Sciatic nerve (tissue), 2 donors: ENCODE measurements at regions not wholly inside any gene's neighbourhood (a gene's known extent, or its start where the extent isn't known, plus 50 kb on each side); places are given as distances from the start of the nearest gene placed in this dataset.
"Not testable (repeated sequence)": the region's sequence is repeated elsewhere in the genome, so short reads cannot be mapped to it uniquely, and the experiment has no call there.

Experiments
- ATAC-seq: fragments of 200-7000 bp; cut with Tn5 transposase; one replicate; pipeline ENCODE4 v1.9.1; 2020; ENCODE audit warnings: mild to moderate bottlenecking, moderate library complexity
- DNase-seq: peaks from one replicate; pipeline ENCODE4 v3.0.0-alpha.2; 2020; ENCODE audit warnings: low spot score
- intact Hi-C: fragments of 100-400 bp; cut with DNase I; formaldehyde crosslinking; loops from one replicate; pipeline ENCODE4 v1.14.2; 2022
- donor health status: DM: no; HTN: no; CAD: no.
- donor health status: DM: no; HTN: no; CAD: no.

GRCh38 chr6:133088931-133089695 lies 152.0 kb upstream of the EYA4 start:
- intact Hi-C loops, result no loop called here
- DNase-seq, result no peak
- no peak for ATAC-seq

GRCh38 chr6:133092199-133092598 lies 149.0 kb upstream of the EYA4 start:
- ATAC-seq (no peak), DNase-seq (no peak)
- intact Hi-C loops, result no loop called here

DNA sequence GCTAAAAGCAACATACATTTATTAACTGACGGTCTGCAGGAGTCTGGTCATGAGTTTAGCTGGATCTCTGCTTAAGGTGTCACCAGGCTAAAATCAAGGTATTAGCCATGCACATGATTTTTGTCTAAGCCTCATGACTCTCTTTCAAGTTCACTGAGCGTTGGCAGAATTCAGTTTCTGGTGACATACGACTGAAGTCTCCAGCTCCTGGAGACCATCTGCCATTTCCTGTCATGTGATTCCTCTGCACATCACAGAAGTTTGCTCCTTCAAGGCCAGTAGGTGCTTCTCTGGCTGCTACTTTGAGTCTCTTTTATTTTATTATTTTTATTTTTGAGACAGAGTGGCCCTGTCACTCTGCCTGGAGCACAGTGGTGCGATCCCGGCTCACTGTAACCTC lies 148.4 kb upstream of the EYA4 start:
- ATAC-seq (no peak), DNase-seq (no peak)
- intact Hi-C loops, result no loop called here

GRCh38 chr6:133093211-133093610 lies 147.9 kb upstream of the EYA4 start:
- ATAC-seq, DNase-seq, intact Hi-C loops: not testable (repeated sequence)

DNA sequence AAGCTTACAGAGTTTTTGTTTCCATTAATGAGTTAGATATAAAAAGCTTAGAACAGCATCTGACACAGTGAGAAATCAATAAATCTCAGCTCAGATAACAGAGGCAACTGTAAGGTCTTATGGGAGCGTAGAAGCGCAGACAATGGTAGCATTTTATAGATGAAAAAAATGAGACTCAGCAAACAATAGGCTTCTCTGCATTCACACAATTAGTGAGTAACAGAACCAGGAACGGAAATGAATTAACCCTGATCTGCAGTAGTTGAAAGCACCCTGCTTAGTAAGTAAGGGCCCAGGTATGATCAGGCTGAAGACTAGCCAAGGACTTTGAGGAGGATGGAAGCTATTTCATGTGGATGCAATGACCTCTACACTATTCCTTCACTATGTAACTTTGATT lies 147.2 kb upstream of the EYA4 start:
- intact Hi-C loops, result no loop called here
- ATAC-seq (no peak), DNase-seq (no peak)

DNA sequence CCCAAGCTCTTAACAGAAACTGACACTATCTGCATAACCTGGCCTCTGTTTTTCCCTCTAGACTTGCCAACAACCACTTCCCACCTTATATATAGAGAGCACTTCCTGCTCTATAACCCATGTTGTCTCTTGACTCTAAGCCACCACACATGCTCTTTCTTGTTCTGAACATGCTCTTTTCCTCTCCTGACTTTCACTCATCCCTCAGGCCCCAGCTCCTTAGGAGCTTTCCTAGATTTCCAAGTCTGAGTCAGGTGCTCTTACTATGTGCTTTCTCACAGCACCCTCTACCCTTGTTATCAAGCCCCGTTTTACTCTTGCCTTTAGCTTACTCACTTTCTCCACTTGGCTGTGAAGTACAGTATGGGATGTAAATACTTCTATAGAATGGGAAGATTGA lies 143.9 kb upstream of the EYA4 start:
- intact Hi-C loops, result no loop called here

DNA sequence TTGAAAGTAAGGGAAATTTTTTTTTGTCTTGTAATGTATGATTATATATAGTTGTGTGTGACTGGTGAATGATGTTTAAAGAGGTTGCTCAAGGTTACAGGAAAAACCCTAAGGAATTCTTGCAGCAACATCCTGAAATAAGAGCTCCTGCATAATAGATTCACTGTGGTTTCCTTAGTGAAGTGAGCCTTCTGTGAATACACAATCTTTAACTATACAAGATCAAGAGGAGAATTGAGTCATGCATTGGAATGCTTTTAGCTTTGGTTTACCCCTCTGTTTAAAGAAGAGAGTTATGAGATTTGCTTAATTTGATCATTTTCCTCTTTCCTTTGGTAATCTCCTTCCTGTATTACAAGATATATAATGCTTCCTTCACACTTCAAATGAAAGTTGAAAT lies 141.6 kb upstream of the EYA4 start:
- no peak for DNase-seq
- no peak for ATAC-seq
- intact Hi-C loops, result no loop called here

More for the DNA sequence above, 143.9 kb upstream of the EYA4 start:
- ATAC-seq (no peak), DNase-seq (no peak)

GRCh38 chr6:133100865-133101264 lies 140.3 kb upstream of the EYA4 start:
- intact Hi-C loops, result no loop called here
- DNase-seq (no peak), ATAC-seq (no peak)

DNA sequence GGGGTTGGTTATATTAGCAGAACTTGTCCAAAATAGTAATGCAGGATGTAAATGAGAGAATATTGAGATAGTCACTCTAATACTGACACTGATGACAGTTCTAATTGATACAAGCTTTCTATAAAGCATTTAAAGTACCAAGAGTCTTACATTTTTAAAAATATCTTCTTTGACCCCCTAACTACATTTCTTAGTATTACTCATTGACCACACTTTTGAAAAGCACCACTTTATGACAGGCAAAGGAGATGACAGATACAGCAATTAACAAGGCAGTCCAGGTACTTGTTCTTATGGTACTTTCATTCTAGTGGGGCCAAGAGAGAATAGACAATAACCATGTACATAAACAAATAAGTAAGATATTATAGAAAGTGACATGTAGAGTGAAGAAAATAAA lies 139.4 kb upstream of the EYA4 start:
- DNase-seq, result no peak
- ATAC-seq, result no peak
- intact Hi-C loops, result no loop called here

GRCh38 chr6:133106934-133107333 lies 134.2 kb upstream of the EYA4 start:
- ATAC-seq (no peak), DNase-seq (no peak)
- intact Hi-C loops, result no loop called here

DNA sequence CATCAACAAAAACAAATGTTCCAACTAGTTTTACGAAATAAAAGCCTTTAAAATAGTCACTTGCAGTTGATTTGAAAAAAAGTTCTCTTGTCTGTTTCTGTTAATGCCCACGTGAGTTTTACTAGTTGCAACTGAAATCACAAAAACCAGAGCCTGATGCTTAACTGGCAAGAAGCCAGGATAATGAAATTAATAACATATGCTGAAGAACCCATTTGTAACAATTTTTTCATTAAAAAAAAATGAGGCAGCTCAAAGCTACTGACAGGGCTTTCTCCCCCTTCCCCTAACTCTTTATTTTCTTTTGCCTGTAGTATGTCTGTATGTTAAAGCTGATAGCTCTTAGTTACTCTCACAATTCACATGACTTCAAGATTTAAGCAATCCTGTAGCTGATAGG lies 132.7 kb upstream of the EYA4 start:
- intact Hi-C loops, result no loop called here
- no peak for DNase-seq
- ATAC-seq, result no peak

GRCh38 chr6:133114973-133115372 lies 126.2 kb upstream of the EYA4 start:
- no peak for DNase-seq
- intact Hi-C loops, result no loop called here
- no peak for ATAC-seq

DNA sequence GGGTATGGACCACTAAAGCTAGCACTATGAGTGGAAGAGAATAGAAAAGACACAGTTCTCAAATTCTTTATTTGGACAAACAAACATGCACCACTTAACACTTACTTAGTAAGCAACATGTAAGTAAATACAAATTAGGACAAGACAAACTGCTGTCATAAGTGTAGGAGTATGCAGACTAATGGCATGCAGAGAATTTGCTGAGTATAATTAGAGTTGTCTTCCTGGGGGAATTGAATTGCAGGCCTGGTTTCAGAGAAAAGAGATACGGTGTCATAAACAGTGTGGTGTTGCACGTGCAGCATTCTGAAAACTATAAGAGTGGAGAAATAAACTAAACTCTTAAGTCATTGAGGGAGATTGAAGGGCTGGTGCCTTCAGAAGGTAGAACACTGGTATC lies 125.2 kb upstream of the EYA4 start:
- intact Hi-C loops, result no loop called here
- ATAC-seq (no peak), DNase-seq (no peak)

GRCh38 chr6:133128191-133128590 lies 113.0 kb upstream of the EYA4 start:
- DNase-seq (no peak), ATAC-seq (no peak)
- intact Hi-C loops, result no loop called here

DNA sequence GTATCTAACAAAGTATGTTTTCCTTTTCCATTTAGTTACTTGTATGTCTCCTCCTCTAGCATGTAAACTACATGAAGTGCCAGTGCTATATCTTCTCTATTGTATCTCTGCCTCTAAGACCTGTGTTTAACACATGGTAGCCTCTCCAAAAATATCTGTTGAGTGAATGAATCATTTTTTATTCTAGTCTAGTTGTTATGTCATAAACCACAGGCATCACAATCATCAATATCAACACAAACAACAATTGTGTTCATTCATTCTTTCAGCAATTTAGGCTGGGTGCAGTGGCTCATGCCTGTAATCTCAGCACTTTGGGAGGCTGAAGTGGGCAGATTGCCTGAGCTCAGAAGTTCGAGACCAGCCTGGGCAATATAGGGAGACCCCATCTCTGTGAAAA lies 111.6 kb upstream of the EYA4 start:
- DNase-seq, result no peak

DNA sequence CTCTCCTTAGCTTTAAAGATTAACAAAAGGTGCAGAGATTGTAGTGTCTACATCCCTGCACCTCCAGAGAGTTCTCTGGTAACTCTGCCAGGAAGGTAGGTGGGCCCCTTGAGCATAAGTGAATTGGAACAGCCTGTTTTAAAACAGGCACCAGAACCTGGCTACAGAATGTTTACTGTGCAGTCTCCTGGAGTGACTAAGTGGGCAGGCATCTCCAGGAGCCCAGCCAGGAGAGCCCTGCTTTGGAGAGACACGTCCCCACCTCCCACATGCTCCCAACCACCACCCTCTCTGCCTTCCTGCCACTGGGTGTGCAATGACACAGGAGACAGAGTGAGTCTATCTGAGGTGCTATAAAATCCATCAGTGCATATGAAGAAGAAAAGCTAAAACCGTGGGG lies 110.3 kb upstream of the EYA4 start:
- ATAC-seq (no peak), DNase-seq (no peak)
- intact Hi-C loops, result no loop called here

More for the DNA sequence above, 111.6 kb upstream of the EYA4 start:
- ATAC-seq, result no peak
- intact Hi-C loops, result no loop called here

DNA sequence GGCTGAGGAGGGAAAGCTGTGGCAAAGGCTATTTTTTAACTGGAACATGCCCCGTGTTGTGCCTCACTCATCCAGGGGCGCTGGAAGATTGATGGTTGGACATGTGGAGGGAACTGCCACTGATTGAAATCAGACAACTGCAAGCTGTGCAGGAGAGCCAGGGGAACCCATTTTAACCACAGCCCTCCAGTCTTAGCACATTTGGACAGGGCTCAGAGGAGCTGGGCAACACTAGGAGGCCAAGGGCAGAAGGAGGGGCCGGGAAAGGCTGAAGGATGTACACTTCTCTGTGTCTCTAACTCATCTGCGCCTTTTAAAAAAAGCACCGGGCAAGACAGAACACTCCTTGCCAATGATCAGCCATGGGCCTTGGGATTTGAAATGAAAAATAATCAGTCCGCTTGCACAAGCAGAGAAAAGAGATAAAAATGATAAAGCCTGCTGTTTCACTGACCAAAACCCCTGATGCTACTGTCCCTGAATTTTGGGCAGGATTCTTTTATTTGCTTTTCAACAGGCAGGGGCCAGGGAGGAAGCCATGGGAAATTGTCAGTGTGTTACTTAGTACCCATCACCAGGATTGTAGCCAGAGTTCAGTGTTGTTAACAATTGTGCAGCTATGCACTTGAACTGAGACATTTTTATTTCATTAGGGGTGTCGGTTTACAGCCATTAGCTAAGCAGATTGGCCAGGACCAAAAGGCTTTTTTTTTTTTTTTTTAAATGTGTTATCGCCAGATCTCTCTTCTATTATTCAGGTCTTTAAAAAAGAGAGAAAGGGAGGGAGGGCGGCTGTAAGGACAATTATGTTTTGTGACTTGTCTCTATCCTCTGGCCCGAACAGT lies 109.3 kb upstream of the EYA4 start:
- DNase-seq (no peak), ATAC-seq (peak; percentile 65)
- intact Hi-C loops, result no loop called here

DNA sequence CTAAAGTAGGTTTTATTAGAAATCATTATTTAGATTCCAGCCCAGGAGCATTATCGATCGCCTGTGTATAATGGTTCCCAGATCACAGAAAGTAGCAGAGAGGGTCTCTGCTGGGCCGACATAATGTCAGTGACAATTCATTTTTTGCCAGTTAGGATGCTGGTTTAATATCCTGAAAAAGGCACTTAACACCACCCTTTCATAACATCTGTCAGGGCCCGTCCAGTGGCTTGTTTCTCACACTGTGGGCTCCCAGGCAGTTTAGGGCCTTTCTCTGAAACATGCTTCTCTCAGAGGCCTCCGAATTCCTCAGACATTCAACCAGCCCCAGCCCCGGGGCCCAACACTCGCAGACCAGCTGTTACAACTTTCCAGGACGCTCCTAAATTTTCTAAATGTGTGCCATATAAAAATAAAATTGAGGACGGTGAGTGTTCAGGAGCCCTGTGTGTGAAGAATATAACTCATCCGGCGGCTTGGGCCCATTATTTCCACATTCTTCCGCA lies 108.6 kb upstream of the EYA4 start:
- DNase-seq (no peak), ATAC-seq (peak; percentile 18)
- intact Hi-C loops, result no loop called here

DNA sequence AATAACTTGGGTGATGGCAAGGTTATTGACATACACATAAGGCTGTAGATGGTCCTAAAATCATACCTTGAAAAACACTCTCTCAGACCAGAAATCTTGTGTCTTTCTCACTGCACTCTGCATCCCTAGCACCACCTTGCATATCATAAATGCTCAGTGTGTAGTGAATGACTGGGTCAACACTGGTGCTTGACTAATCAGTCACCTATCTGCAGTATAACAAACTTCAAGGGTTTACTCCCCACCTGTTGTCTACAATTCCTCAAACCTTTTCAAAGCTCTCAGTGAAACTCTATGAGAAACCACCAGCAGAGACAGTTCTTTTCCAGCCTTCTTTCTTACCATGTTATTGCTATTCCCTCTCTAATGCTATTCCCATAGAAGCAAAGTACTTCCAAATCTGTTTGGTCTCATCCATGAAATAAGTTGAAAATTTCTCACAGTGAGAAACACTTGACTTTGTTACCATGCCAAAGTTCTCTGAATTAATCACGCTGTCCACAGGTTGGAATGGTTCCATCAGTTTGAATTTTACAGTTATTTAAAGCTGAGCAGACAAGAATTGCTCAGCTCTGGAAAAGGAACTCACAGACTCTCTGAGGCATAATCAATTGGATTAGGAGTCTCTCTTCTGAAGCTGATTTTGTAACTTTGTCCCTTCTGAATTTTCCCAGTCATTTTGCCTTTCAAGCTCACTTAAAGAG lies 104.8 kb upstream of the EYA4 start:
- intact Hi-C loops, result no loop called here
- ATAC-seq, result no peak
- DNase-seq, result no peak
